ENCODE measurements at regions not wholly inside any gene's neighbourhood (a gene's known extent, or its start where the extent isn't known, plus 50 kb on each side); places are given as distances from the start of the nearest gene placed in this dataset.
A peak's percentile ranks its signal among the peaks of the same experiment; 100 is the strongest.

- DNase-seq (ENCODE audit: low read depth): no peak
These were observed 130.8 kb downstream of the PHLDA1 start for GRCh38 chr12:75900781-75901254.

- no peak for DNase-seq (ENCODE audit: low read depth)
These were observed 131.3 kb downstream of the PHLDA1 start for GRCh38 chr12:75900226-75900625.

GRCh38 chr12:75894965-75895754 is 136.4 kb downstream of the PHLDA1 start:
- peak; percentile 18 for DNase-seq (ENCODE audit: low read depth)

GRCh38 chr12:75893765-75894164 is 137.8 kb downstream of the PHLDA1 start:
- DNase-seq (ENCODE audit: low read depth): no peak

- peak; percentile 60 for DNase-seq (ENCODE audit: low read depth)
These were observed 138.7 kb downstream of the PHLDA1 start for GRCh38 chr12:75892731-75893408.

- DNase-seq (ENCODE audit: low read depth): no peak
These were observed 140.5 kb downstream of the PHLDA1 start for GRCh38 chr12:75891072-75891471.

- no peak for DNase-seq (ENCODE audit: low read depth)
These were observed 140.9 kb downstream of the PHLDA1 start for GRCh38 chr12:75890660-75891059.

GRCh38 chr12:75890141-75890540 is 141.4 kb downstream of the PHLDA1 start:
- peak; percentile 39 for DNase-seq (ENCODE audit: low read depth)

GRCh38 chr12:75888874-75889613 is 142.5 kb downstream of the PHLDA1 start:
- peak; percentile 37 for DNase-seq (ENCODE audit: low read depth)

GRCh38 chr12:75888399-75888798 is 143.2 kb downstream of the PHLDA1 start:
- no peak for DNase-seq (ENCODE audit: low read depth)

- no peak for DNase-seq (ENCODE audit: low read depth)
These were observed 143.6 kb downstream of the PHLDA1 start for GRCh38 chr12:75887979-75888378.

GRCh38 chr12:75884465-75884985 is 147.1 kb downstream of the PHLDA1 start:
- no peak for DNase-seq (ENCODE audit: low read depth)

- DNase-seq (ENCODE audit: low read depth): no peak
These were observed 148.3 kb downstream of the PHLDA1 start for GRCh38 chr12:75883241-75883640.

- no peak for DNase-seq (ENCODE audit: low read depth)
These were observed 149.2 kb downstream of the PHLDA1 start for GRCh38 chr12:75882421-75882820.

GRCh38 chr12:75881920-75882319 is 149.7 kb downstream of the PHLDA1 start:
- no peak for DNase-seq (ENCODE audit: low read depth)

- DNase-seq (ENCODE audit: low read depth): no peak
These were observed 153.6 kb downstream of the PHLDA1 start for GRCh38 chr12:75877763-75878621.

- DNase-seq (ENCODE audit: low read depth): no peak
These were observed 154.5 kb downstream of the PHLDA1 start for GRCh38 chr12:75876832-75877762.

- DNase-seq (ENCODE audit: low read depth): no peak
These were observed 157.1 kb downstream of the PHLDA1 start for GRCh38 chr12:75874441-75874840.

- DNase-seq (ENCODE audit: low read depth): no peak
These were observed 158.8 kb downstream of the PHLDA1 start for GRCh38 chr12:75872762-75873161.

- peak; percentile 41 for DNase-seq (ENCODE audit: low read depth)
These were observed 160.7 kb downstream of the PHLDA1 start for GRCh38 chr12:75870878-75871277.
